ENCODE measurements at regions not wholly inside any gene's neighbourhood (a gene's known extent, or its start where the extent isn't known, plus 50 kb on each side); places are given as distances from the start of the nearest gene placed in this dataset.

GRCh38 chr11:134475951-134476350, 63.9 kb upstream of the B3GAT1 start:
- H3K27ac Mint-ChIP-seq, result no peak overlapping the region
- peaks cover 3% of the 10 kb centered on the region for H3K4me1 Mint-ChIP-seq
- no peak for DNase-seq (ENCODE audit: low spot score)
- no peaks in the 10 kb centered on the region for H3K9me3 Mint-ChIP-seq
- Histone ChIP-seq H3K4me1 (no peaks in the 10 kb centered on the region), H2AFZ (replicated peaks) (no peak overlapping the region), H3K79me2 (ENCODE audit: low read depth) (no peaks in the 10 kb centered on the region), H3K9me3 (ENCODE audit: low read depth) (no peaks in the 10 kb centered on the region), H3K36me3 (no peaks in the 10 kb centered on the region), H3K27ac (no peak overlapping the region), H3F3A (ENCODE audit: low read depth) (no peaks in the 10 kb centered on the region), H3K27me3 (peaks cover 6% of the 10 kb centered on the region), H3K4me2 (no peak overlapping the region), H3K4me3 (no peak overlapping the region), H3K9ac (no peak overlapping the region), H4K20me1 (ENCODE audit: low read depth) (peaks cover 24% of the 10 kb centered on the region)
- H3K36me3 Mint-ChIP-seq, result no peaks in the 10 kb centered on the region
- TF ChIP-seq EZH2phosphoT487 (IDR thresholded peaks at IDR 0.05) (no peak), CTCF (IDR thresholded peaks at IDR 0.05) (no peak), EZH2 (IDR thresholded peaks at IDR 0.05) (no peak)
- H3K4me3 Mint-ChIP-seq, result no peak overlapping the region
- peaks cover 10% of the 10 kb centered on the region for H3K27me3 Mint-ChIP-seq (ENCODE audit: insufficient read depth, low read depth)

GRCh38 chr11:134474942-134475341, 62.9 kb upstream of the B3GAT1 start:
- H3K36me3 ChIP-seq, result no peaks in the 10 kb centered on the region
- H3F3A ChIP-seq (ENCODE audit: low read depth), result no peaks in the 10 kb centered on the region
- TF ChIP-seq CTCF (IDR thresholded peaks at IDR 0.05) (no peak), EZH2 (IDR thresholded peaks at IDR 0.05) (no peak), EZH2phosphoT487 (IDR thresholded peaks at IDR 0.05) (no peak)
- Mint-ChIP-seq H3K27ac (no peak overlapping the region), H3K27me3 (ENCODE audit: insufficient read depth, low read depth) (peaks cover 10% of the 10 kb centered on the region), H3K4me3 (no peak overlapping the region), H3K36me3 (no peaks in the 10 kb centered on the region), H3K9me3 (no peaks in the 10 kb centered on the region), H3K4me1 (peaks cover 3% of the 10 kb centered on the region)
- no peak overlapping the region for H3K9ac ChIP-seq
- H3K9me3 ChIP-seq (ENCODE audit: low read depth), result no peaks in the 10 kb centered on the region
- peaks cover 6% of the 10 kb centered on the region for H3K27me3 ChIP-seq
- H3K79me2 ChIP-seq (ENCODE audit: low read depth), result no peaks in the 10 kb centered on the region
- no peak overlapping the region for H3K27ac ChIP-seq
- DNase-seq (ENCODE audit: low spot score), result no peak
- H3K4me1 ChIP-seq, result no peaks in the 10 kb centered on the region
- H3K4me3 ChIP-seq, result no peak overlapping the region
- H2AFZ ChIP-seq (replicated peaks), result no peak overlapping the region
- peaks cover 24% of the 10 kb centered on the region for H4K20me1 ChIP-seq (ENCODE audit: low read depth)
- no peak overlapping the region for H3K4me2 ChIP-seq

DNA sequence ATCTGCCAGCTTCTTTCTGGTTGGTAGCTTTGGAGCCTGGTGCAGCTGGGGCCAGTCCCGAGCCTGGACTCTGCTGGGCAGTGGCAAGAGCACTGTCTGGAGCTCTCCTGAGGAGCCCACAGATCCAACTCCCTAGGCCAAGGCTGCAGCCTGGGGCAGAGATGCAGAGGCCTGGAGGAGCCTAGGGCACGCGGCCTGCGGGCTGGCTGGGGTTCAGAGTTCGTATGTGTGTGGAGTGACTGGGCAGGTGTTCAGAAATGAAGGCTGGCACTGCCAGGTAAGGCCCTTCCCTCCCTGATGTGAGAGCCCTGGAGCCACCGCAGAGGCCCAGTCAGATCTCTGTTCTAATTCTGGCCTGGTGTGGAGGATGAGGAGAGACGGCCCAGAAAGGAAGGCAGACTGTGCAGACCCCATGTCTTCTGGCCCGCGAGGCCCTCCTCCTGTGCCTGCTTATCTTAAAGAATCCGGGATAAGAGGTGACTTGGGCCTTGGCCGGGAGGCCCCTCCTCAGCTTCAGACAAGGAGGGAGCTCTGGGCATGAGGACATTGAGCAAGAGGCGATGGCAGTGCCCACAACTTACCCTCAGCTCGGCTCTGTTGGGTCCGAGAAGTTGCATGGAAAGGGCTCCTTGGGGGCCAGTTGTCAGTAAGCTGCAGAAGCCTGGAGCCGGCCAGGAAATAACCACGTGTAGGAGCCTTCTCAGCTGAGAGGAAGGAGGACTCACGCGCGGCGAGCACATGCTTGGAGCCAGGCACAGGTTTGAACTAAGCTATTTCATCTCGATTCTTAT, 62.2 kb upstream of the B3GAT1 start:
- Histone ChIP-seq H3K4me2 (no peak overlapping the region), H3K4me1 (no peaks in the 10 kb centered on the region), H2AFZ (replicated peaks) (no peak overlapping the region), H3K27ac (no peak overlapping the region), H3F3A (ENCODE audit: low read depth) (no peaks in the 10 kb centered on the region), H3K27me3 (peaks cover 6% of the 10 kb centered on the region), H3K9ac (no peak overlapping the region), H4K20me1 (ENCODE audit: low read depth) (peaks cover 24% of the 10 kb centered on the region), H3K4me3 (no peak overlapping the region), H3K9me3 (ENCODE audit: low read depth) (no peaks in the 10 kb centered on the region), H3K36me3 (no peaks in the 10 kb centered on the region), H3K79me2 (ENCODE audit: low read depth) (no peaks in the 10 kb centered on the region)
- TF ChIP-seq CTCF (IDR thresholded peaks at IDR 0.05) (no peak), EZH2phosphoT487 (IDR thresholded peaks at IDR 0.05) (no peak), EZH2 (IDR thresholded peaks at IDR 0.05) (no peak)
- peaks cover 3% of the 10 kb centered on the region for H3K4me1 Mint-ChIP-seq
- no peak for DNase-seq (ENCODE audit: low spot score)
- H3K27ac Mint-ChIP-seq, result no peak overlapping the region
- H3K36me3 Mint-ChIP-seq, result no peaks in the 10 kb centered on the region
- no peaks in the 10 kb centered on the region for H3K9me3 Mint-ChIP-seq
- peaks cover 8% of the 10 kb centered on the region for H3K27me3 Mint-ChIP-seq (ENCODE audit: insufficient read depth, low read depth)
- H3K4me3 Mint-ChIP-seq, result no peak overlapping the region
